Progenitor cell of endocrine pancreas (in vitro differentiated cells): ENCODE measurements at regions not wholly inside any gene's neighbourhood (a gene's known extent, or its start where the extent isn't known, plus 50 kb on each side); places are given as distances from the start of the nearest gene placed in this dataset.

Source experiments
- DNase-seq: peaks from one replicate; pipeline ENCODE4 v3.0.0; 2021; ENCODE audit warnings: low spot score; ENCODE audit not compliant: unreplicated experiment
- H3K27ac Mint-ChIP-seq: 2 replicates; pipeline ENCODE4 v1.8.0; 2021; ENCODE audit warnings: mild to moderate bottlenecking, moderate library complexity, mixed read lengths
- H3K27me3 Mint-ChIP-seq: 2 replicates; pipeline ENCODE4 v1.8.0; 2021; ENCODE audit warnings: mixed read lengths
- H3K36me3 Mint-ChIP-seq: 2 replicates; pipeline ENCODE4 v1.8.0; 2022; ENCODE audit warnings: mixed read lengths; ENCODE audit not compliant: insufficient read depth
- H3K4me1 Mint-ChIP-seq: 2 replicates; pipeline ENCODE4 v1.8.0; 2021; ENCODE audit warnings: low read depth, mixed read lengths
- H3K4me3 Mint-ChIP-seq: 2 replicates; pipeline ENCODE4 v1.8.0; 2021; ENCODE audit warnings: low read depth, mild to moderate bottlenecking, moderate library complexity, mixed read lengths
- H3K9me3 Mint-ChIP-seq: 2 replicates; pipeline ENCODE4 v1.8.0; 2021; ENCODE audit warnings: low read depth, mixed read lengths
- TF ChIP-seq, protein P1 (sequence below): fragments of 200-600 bp; sonication (generic); IDR thresholded peaks from one replicate; pipeline ENCODE4 v1.5.0; 2021; ENCODE audit warnings: antibody characterized with exemption, mild to moderate bottlenecking; ENCODE audit not compliant: unreplicated experiment

DNA sequence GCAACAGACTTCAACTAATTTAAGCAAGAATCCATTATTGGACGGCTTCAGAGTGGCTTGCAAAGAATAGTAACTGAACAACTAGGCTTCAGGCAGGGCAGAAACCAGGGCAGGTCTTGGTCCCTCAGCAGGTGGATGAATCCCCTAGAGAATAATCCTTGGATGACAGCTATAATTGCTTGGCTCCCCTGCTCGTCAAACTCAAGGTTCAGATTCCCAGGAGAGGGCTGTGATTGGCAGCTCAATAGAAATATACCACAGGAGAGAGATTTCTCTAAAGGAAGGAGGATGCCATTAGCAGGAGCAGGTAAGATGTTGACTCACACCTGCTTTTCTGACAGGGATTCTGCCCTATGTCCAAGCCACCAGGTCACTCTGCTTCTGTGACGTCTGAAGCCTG, 89.6 kb upstream of the PCDH8 start:
- Mint-ChIP-seq H3K27me3 (peaks cover 36% of the 10 kb centered on the region), H3K4me1 (no peaks in the 10 kb centered on the region), H3K4me3 (no peak overlapping the region), H3K36me3 (no peaks in the 10 kb centered on the region), H3K9me3 (no peaks in the 10 kb centered on the region), H3K27ac (no peak overlapping the region)
- TF ChIP-seq, protein P1, sequence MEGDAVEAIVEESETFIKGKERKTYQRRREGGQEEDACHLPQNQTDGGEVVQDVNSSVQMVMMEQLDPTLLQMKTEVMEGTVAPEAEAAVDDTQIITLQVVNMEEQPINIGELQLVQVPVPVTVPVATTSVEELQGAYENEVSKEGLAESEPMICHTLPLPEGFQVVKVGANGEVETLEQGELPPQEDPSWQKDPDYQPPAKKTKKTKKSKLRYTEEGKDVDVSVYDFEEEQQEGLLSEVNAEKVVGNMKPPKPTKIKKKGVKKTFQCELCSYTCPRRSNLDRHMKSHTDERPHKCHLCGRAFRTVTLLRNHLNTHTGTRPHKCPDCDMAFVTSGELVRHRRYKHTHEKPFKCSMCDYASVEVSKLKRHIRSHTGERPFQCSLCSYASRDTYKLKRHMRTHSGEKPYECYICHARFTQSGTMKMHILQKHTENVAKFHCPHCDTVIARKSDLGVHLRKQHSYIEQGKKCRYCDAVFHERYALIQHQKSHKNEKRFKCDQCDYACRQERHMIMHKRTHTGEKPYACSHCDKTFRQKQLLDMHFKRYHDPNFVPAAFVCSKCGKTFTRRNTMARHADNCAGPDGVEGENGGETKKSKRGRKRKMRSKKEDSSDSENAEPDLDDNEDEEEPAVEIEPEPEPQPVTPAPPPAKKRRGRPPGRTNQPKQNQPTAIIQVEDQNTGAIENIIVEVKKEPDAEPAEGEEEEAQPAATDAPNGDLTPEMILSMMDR = no peak
- no peak for DNase-seq

DNA sequence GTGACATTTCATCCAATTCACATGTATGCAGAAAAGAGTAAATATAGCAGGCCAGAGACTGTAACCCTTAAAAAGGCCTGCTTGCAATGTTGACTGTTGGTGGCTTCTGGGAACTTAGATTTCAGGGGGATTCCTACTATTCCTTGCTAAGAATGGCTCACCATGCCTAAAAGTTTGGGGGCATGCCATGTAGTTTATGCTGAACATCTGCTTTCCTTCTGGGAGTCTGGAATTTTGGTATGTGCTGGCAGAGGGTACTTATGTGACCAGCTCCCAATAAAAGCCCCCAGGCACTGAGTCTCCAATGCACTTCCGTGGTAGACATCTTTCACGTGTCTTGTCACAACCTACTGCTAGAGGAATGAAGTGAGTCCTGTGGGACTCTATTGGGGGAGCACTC, 88.4 kb upstream of the PCDH8 start:
- Mint-ChIP-seq H3K4me1 (peaks cover 8% of the 10 kb centered on the region), H3K27me3 (peaks cover 29% of the 10 kb centered on the region), H3K4me3 (no peak overlapping the region), H3K36me3 (no peaks in the 10 kb centered on the region), H3K27ac (no peak overlapping the region), H3K9me3 (no peaks in the 10 kb centered on the region)
- TF ChIP-seq, protein P1 = no peak
- DNase-seq = no peak

DNA sequence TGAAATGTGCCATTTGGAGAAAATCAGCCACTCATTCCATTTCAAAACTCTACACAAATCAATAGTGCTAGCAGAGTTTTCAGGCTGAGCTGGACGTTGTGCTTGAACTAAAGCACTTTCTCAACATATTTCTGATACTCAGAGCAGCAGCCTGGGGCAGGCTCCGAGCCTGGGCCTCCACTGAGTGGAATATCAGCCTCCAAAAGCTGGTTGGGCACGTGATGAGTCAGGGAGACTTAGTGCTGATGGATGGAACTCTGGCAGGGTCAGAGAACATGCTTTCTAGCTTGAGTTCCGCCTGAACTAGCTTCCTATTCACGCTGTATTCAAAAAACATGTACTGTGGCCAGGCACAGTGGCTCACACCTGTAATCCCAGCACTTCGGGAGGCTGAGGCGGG, 85.8 kb upstream of the PCDH8 start:
- TF ChIP-seq, protein P1 = no peak
- Mint-ChIP-seq H3K27me3 (peaks cover 25% of the 10 kb centered on the region), H3K4me1 (peaks cover 22% of the 10 kb centered on the region), H3K27ac (no peak overlapping the region), H3K36me3 (no peaks in the 10 kb centered on the region), H3K9me3 (no peaks in the 10 kb centered on the region), H3K4me3 (no peak overlapping the region)
- no peak for DNase-seq

DNA sequence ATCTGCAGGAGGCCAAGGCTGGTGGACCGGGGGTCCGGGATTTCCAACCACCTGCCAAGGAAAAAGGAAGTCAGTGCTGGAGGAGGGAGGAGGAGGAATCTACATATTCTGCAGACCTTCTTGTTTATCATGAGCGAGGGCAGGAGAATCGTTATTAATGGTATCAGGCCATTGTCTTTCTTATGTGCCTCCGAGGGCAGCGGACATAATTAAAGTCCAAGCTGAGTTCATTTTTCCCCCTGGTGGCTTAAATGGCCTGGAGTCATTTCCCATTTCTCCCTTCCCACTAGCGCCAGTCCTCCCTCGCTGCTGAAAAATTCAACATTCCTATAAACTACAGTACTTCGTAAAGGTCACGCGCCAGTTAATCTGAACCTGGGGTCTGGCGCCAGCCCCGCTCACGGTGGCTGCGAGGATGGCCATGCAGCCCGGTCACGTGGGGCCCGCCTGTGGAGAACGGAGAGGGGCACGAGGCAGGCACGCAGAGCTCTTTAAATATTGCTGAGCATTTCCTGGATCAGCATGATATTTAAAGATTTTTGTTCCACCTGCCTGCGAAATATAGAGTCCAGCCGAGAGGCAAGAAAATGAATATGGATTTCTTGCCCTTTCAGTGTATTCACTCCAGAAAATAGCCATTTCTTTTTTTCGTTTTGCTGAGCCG, 85.2 kb upstream of the PCDH8 start:
- no peaks in the 10 kb centered on the region for H3K9me3 Mint-ChIP-seq
- DNase-seq = no peak
- H3K27ac Mint-ChIP-seq = no peak overlapping the region
- H3K27me3 Mint-ChIP-seq = peaks cover 27% of the 10 kb centered on the region
- no peak overlapping the region for H3K4me3 Mint-ChIP-seq
- H3K4me1 Mint-ChIP-seq = peaks cover 22% of the 10 kb centered on the region
- H3K36me3 Mint-ChIP-seq = no peaks in the 10 kb centered on the region
- TF ChIP-seq, protein P1 = no peak

DNA sequence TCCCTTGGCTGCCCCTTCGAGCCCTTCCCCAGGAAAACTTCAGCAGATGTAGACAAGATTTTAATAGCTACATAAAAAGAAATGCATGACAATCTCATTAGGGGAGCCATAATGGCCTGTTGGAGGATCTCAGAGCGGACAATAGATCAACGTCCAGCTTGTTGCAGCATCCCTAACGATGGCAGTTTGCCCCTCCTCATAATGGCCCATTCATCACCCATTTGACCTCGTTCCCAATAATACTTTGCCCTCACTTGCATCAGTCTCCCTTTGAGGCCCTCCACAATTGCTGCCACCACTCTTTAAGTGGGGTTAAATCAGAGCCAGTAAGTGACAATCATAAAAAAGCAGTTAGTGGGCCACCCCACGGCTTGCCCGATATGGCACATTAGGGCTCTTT, 84.7 kb upstream of the PCDH8 start:
- Mint-ChIP-seq H3K4me1 (peaks cover 22% of the 10 kb centered on the region), H3K27me3 (peaks cover 33% of the 10 kb centered on the region), H3K4me3 (no peak overlapping the region), H3K27ac (no peak overlapping the region), H3K36me3 (no peaks in the 10 kb centered on the region), H3K9me3 (no peaks in the 10 kb centered on the region)
- TF ChIP-seq, protein P1 = no peak
- no peak for DNase-seq
